OCI-LY3 (cell line): ENCODE measurements at regions not wholly inside any gene's neighbourhood (a gene's known extent, or its start where the extent isn't known, plus 50 kb on each side); places are given as distances from the start of the nearest gene placed in this dataset.

ENCODE experiments used
- H2AFZ ChIP-seq: fragments of 200-600, 300-600 bp; shearing (Covaris generic); 2 replicates; pipeline ENCODE4 v1.6.0; 2014; ENCODE audit warnings: antibody characterized with exemption, low read depth, low read length
- H3K27ac ChIP-seq: fragments of 200-600, 300-600 bp; sonication (generic); 2 replicates; pipeline ENCODE4 v1.5.1; 2014; ENCODE audit warnings: mild to moderate bottlenecking, low read length, moderate library complexity, mixed read lengths
- H3K27me3 ChIP-seq: fragments of 200-600, 300-600 bp; sonication (generic); 2 replicates; pipeline ENCODE4 v1.6.1; 2014; ENCODE audit warnings: low read depth, low read length, mixed read lengths
- H3K36me3 ChIP-seq: fragments of 200-600, 300-600 bp; sonication (generic); replicated peaks from 2 replicates; pipeline ENCODE3; 2014; ENCODE audit warnings: low read depth, low read length, mixed read lengths
- H3K4me1 ChIP-seq: fragments of 300-600, 200-600 bp; sonication (generic); 2 replicates; pipeline ENCODE4 v1.6.1; 2014; ENCODE audit warnings: low read length, mixed read lengths
- H3K4me2 ChIP-seq: fragments of 200-600, 300-600 bp; sonication (generic); 2 replicates; pipeline ENCODE4 v1.6.1; 2014; ENCODE audit warnings: low read length, mixed read lengths
- H3K4me3 ChIP-seq: fragments of 300-600, 200-600 bp; sonication (generic); 2 replicates; pipeline ENCODE4 v1.5.1; 2014; ENCODE audit warnings: antibody characterized with exemption, mild to moderate bottlenecking, low read length, moderate library complexity
- H3K79me2 ChIP-seq: fragments of 300-600, 200-600 bp; shearing (Covaris generic); 2 replicates; pipeline ENCODE4 v1.6.1; 2014; ENCODE audit warnings: mild to moderate bottlenecking, low read length, mixed read lengths
- H3K9ac ChIP-seq: fragments of 300-600, 200-600 bp; shearing (Covaris generic); 2 replicates; pipeline ENCODE4 v1.6.0; 2014; ENCODE audit warnings: mild to moderate bottlenecking, low read length, moderate library complexity
- H3K9me3 ChIP-seq: fragments of 200-600, 300-600 bp; shearing (Covaris generic); 2 replicates; pipeline ENCODE4 v1.6.1; 2014; ENCODE audit warnings: low read length, mixed read lengths; ENCODE audit not compliant: insufficient read depth
- H4K20me1 ChIP-seq: fragments of 200-600, 300-600 bp; sonication (generic); 2 replicates; pipeline ENCODE4 v1.6.1; 2016; ENCODE audit warnings: low read length, mixed read lengths; ENCODE audit not compliant: insufficient read depth
- EZH2phosphoT487 ChIP-seq: fragments of 200-600 bp; shearing (Covaris generic); IDR thresholded peaks from 2 replicates; pipeline ENCODE4 v1.6.1; 2018; ENCODE audit warnings: antibody characterized with exemption, mixed run types, low read depth
- TF ChIP-seq, protein P1 (sequence below): fragments of 200-600, 300-600 bp; sonication (generic); IDR thresholded peaks from 2 replicates; pipeline ENCODE4 v1.5.1; 2014; ENCODE audit warnings: antibody characterized with exemption, low read length, low read depth

DNA sequence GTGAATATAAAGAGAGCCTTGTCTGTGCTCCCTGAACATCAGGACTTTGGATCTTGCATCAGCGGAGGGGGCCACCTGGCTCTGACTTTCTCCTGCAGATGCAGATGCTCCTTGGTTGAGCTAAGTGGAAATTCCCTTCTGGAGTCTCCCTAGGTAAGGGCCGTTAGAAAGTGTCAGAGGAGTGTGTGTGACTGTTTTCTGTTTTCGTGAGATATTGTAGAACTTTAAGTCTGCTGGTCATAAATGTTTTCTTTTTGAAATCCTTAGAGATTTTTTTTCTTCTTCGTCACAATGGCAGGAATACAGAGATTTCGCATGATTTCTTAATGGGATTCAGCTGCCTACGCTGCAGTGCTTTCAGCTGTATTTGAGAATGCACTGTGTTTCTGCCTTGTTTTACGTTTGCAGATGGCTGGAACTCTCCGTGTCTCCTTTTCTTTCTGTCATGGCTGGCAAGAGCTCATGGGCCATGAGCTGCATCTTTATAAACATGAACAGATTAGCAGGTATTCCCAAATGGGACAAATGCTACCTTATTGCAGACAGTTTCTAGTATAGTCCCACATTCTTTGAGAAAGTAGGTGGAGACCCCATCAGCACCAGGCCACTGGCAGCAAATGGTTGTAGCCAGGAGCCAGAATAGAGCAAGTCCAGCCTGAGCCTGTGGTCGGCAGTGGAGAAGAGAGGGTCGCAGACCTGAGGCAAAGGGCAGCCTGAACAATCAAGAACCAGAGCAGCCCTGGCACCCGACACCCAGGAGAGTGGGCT is 76.2 kb upstream of the FRMD6 start:
- Histone ChIP-seq H3K9me3 (no peaks in the 10 kb centered on the region), H3K36me3 (no peaks in the 10 kb centered on the region), H3K9ac (no peak overlapping the region), H3K4me1 (peaks cover 7% of the 10 kb centered on the region), H2AFZ (no peak overlapping the region), H3K27me3 (peaks cover 29% of the 10 kb centered on the region), H3K4me3 (no peak overlapping the region), H3K79me2 (no peaks in the 10 kb centered on the region), H4K20me1 (no peaks in the 10 kb centered on the region), H3K27ac (no peak overlapping the region), H3K4me2 (no peak overlapping the region)
- TF ChIP-seq, protein P1, sequence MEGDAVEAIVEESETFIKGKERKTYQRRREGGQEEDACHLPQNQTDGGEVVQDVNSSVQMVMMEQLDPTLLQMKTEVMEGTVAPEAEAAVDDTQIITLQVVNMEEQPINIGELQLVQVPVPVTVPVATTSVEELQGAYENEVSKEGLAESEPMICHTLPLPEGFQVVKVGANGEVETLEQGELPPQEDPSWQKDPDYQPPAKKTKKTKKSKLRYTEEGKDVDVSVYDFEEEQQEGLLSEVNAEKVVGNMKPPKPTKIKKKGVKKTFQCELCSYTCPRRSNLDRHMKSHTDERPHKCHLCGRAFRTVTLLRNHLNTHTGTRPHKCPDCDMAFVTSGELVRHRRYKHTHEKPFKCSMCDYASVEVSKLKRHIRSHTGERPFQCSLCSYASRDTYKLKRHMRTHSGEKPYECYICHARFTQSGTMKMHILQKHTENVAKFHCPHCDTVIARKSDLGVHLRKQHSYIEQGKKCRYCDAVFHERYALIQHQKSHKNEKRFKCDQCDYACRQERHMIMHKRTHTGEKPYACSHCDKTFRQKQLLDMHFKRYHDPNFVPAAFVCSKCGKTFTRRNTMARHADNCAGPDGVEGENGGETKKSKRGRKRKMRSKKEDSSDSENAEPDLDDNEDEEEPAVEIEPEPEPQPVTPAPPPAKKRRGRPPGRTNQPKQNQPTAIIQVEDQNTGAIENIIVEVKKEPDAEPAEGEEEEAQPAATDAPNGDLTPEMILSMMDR = no peak

DNA sequence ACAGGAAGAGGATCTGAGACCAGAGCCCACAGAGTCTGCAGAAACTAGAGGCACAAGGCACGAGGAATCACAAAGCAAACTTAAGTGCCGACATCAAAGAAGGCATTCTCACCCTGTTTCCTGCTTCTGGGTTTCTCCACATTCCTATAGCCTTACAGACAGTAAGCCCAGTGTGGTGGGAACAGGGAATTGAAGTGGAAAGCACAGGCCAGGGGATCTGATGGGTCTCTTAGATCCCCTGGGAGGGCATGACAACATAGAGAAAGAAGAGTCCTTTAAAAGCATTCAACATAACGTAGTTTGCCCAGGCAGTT is 75.6 kb upstream of the FRMD6 start:
- H3K9ac ChIP-seq = no peak overlapping the region

DNA sequence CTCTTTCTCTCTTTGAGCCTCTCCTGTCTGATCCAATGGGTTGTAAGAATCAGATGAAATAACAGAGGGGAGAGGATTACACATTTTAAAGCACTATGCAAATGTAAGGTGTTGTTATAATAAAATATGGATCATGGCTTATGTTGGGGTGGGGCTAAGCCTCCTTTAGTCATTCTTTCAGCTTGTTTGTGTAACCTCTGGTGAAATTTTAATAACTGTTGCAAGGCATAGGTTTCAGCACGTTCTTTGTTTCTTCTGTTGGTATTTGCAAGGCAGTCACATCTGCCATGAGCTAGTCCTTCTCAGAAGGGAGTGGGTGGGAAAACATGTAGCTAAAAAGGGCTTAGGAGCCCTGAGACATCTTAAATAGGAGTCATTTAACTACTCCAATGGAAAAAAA is 74.8 kb upstream of the FRMD6 start:
- Histone ChIP-seq H3K4me2 (no peak overlapping the region), H3K4me3 (no peak overlapping the region), H3K9ac (no peak overlapping the region), H4K20me1 (no peaks in the 10 kb centered on the region), H3K4me1 (peaks cover 5% of the 10 kb centered on the region), H2AFZ (no peak overlapping the region), H3K79me2 (no peaks in the 10 kb centered on the region), H3K27me3 (peaks cover 43% of the 10 kb centered on the region), H3K27ac (no peak overlapping the region), H3K36me3 (no peaks in the 10 kb centered on the region), H3K9me3 (no peaks in the 10 kb centered on the region)
- TF ChIP-seq, protein P1 = no peak
- no peak for TF ChIP-seq EZH2phosphoT487

More for the DNA sequence above, 75.6 kb upstream of the FRMD6 start:
- Histone ChIP-seq H3K36me3 (no peaks in the 10 kb centered on the region), H3K9me3 (no peaks in the 10 kb centered on the region), H3K79me2 (no peaks in the 10 kb centered on the region), H2AFZ (no peak overlapping the region), H3K27me3 (peaks cover 35% of the 10 kb centered on the region), H3K27ac (no peak overlapping the region), H3K4me1 (peaks cover 5% of the 10 kb centered on the region), H3K4me2 (no peak overlapping the region), H3K4me3 (no peak overlapping the region), H4K20me1 (no peaks in the 10 kb centered on the region)
- TF ChIP-seq, protein P1 = no peak
- TF ChIP-seq EZH2phosphoT487 = no peak

DNA sequence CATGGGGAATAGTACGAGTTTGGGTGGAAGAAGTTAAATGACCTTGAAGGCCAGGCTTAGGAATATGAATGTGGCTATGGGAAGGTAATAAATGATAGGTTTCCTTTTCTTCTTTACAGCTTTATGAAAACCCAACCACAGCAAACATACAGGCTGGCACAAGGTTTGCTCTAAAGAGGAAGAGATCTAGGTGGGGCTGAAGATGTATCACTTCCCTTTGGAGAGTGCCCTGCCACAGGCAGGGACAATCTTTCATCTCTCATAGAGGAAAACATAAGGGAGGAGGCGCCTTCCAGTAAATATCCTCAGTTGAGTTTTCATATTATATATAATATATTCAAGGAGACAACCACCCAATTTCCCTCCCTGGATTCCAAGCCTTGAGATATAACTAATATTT is 72.9 kb upstream of the FRMD6 start:
- Histone ChIP-seq H4K20me1 (no peaks in the 10 kb centered on the region), H3K27me3 (peaks cover 44% of the 10 kb centered on the region), H3K4me2 (no peak overlapping the region), H2AFZ (no peak overlapping the region), H3K4me3 (no peak overlapping the region), H3K36me3 (no peaks in the 10 kb centered on the region), H3K27ac (no peak overlapping the region), H3K79me2 (no peaks in the 10 kb centered on the region), H3K9ac (no peak overlapping the region), H3K4me1 (peaks cover 5% of the 10 kb centered on the region), H3K9me3 (no peaks in the 10 kb centered on the region)
- TF ChIP-seq, protein P1 = no peak
- TF ChIP-seq EZH2phosphoT487 = no peak
